Medulla oblongata (tissue), 1 donor: ENCODE measurements at regions not wholly inside any gene's neighbourhood (a gene's known extent, or its start where the extent isn't known, plus 50 kb on each side); places are given as distances from the start of the nearest gene placed in this dataset.
"Not testable (repeated sequence)": the region's sequence is repeated elsewhere in the genome, so short reads cannot be mapped to it uniquely, and the experiment has no call there.

Experiments used
- DNase-seq: peaks from one replicate; pipeline ENCODE4 v3.0.0-alpha.2; 2015; ENCODE audit errors: extremely low spot score

- no peak for DNase-seq
Measured at GRCh38 chr4:183374950-183375555, 52.8 kb upstream of the CLDN24 start.

GRCh38 chr4:183376381-183376780 is 54.2 kb upstream of the CLDN24 start:
- no peak for DNase-seq

- DNase-seq = no peak
Measured at GRCh38 chr4:183377491-183377890, 55.3 kb upstream of the CLDN24 start.

GRCh38 chr4:183378347-183378746 is 56.1 kb upstream of the CLDN24 start:
- DNase-seq = not testable (repeated sequence)

GRCh38 chr4:183380901-183381300 is 58.7 kb upstream of the CLDN24 start:
- DNase-seq = no peak

GRCh38 chr4:183383606-183384005 is 60.8 kb upstream of the CDKN2AIP start:
- DNase-seq = no peak

GRCh38 chr4:183384516-183384915 is 59.9 kb upstream of the CDKN2AIP start:
- no peak for DNase-seq

- DNase-seq = no peak
Measured at GRCh38 chr4:183384983-183385382, 59.5 kb upstream of the CDKN2AIP start.

GRCh38 chr4:183388021-183388420 is 56.4 kb upstream of the CDKN2AIP start:
- DNase-seq = no peak

GRCh38 chr4:183388777-183389176 is 55.7 kb upstream of the CDKN2AIP start:
- DNase-seq = no peak

GRCh38 chr4:183390374-183390773 is 54.1 kb upstream of the CDKN2AIP start:
- DNase-seq = no peak

- DNase-seq = no peak
Measured at GRCh38 chr4:183391204-183391603, 53.2 kb upstream of the CDKN2AIP start.

- DNase-seq = peak; percentile 21
Measured at GRCh38 chr4:183392377-183392776, 52.1 kb upstream of the CDKN2AIP start.

GRCh38 chr4:183393446-183393845 is 51.0 kb upstream of the CDKN2AIP start:
- DNase-seq = no peak

GRCh38 chr4:183394166-183394951 is 50.1 kb upstream of the CDKN2AIP start:
- no peak for DNase-seq
